Suprapubic skin (tissue), 4 donors: ENCODE measurements at regions not wholly inside any gene's neighbourhood (a gene's known extent, or its start where the extent isn't known, plus 50 kb on each side); places are given as distances from the start of the nearest gene placed in this dataset.

Experiments
- DNase-seq, 2 donors: peaks; one replicate each; pipeline ENCODE4 v3.0.0-alpha.2; 2019; ENCODE audit warnings: low spot score in 2 of 2
- H3K27ac ChIP-seq: fragments of 200-600 bp; sonication (generic); one replicate; pipeline ENCODE4 v1.5.1; 2019
- H3K27me3 ChIP-seq: fragments of 200-600 bp; sonication (generic); one replicate; pipeline ENCODE4 v1.5.1; 2019
- H3K36me3 ChIP-seq: fragments of 200-600 bp; sonication (generic); one replicate; pipeline ENCODE4 v1.5.1; 2019
- H3K4me1 ChIP-seq: fragments of 200-600 bp; sonication (generic); one replicate; pipeline ENCODE4 v1.5.1; 2019
- H3K4me3 ChIP-seq: fragments of 200-600 bp; sonication (generic); one replicate; pipeline ENCODE4 v1.5.1; 2019; ENCODE audit warnings: mild to moderate bottlenecking
- H3K9me3 ChIP-seq: fragments of 200-600 bp; sonication (generic); one replicate; pipeline ENCODE4 v1.5.1; 2019
- CTCF ChIP-seq, 2 donors: fragments of 200-600 bp in 1 of 2; fragments of 450-650 bp in 1 of 2; sonication (generic) in 1 of 2; IDR thresholded peaks; one replicate each; pipeline ENCODE4 v1.5.1; 2016 to 2019; ENCODE audit warnings: antibody characterized with exemption in 2 of 2, mild to moderate bottlenecking in 1 of 2, moderate library complexity in 1 of 2
- EP300 ChIP-seq: sonication (generic); formaldehyde crosslinking; IDR thresholded peaks from one replicate; pipeline ENCODE4 v1.6.1; 2017; ENCODE audit warnings: antibody characterized with exemption
- POLR2A ChIP-seq, 2 donors: fragments of 450-650 bp; IDR thresholded peaks; one replicate each; pipeline ENCODE4 v1.6.1; 2017; ENCODE audit warnings: antibody characterized with exemption in 2 of 2, mild to moderate bottlenecking in 2 of 2, moderate library complexity in 2 of 2
- POLR2AphosphoS5 ChIP-seq, 3 donors: sonication (generic); formaldehyde crosslinking; IDR thresholded peaks; one replicate each; pipeline ENCODE4 v1.6.1; 2017; ENCODE audit warnings: antibody characterized with exemption in 3 of 3
- WGBS: methylation state at CpG from one replicate; pipeline ENCODE4 v1.1.5; 2018; 5-methylcytosine and 5-hydroxymethylcytosine counted together

- no peaks in the 10 kb centered on the region for H3K4me1 ChIP-seq
- no peak overlapping the region for H3K27ac ChIP-seq
- H3K4me3 ChIP-seq, result no peak overlapping the region
- TF ChIP-seq EP300 (no peak), POLR2AphosphoS5 (IDR thresholded peaks at IDR 0.05) (no peak), POLR2A (IDR thresholded peaks at IDR 0.05) (no peak), CTCF (IDR thresholded peaks at IDR 0.05) (no peak)
- WGBS, result 77% methylated on average over 2 of the region's 2 CpGs
- DNase-seq, result no peak
- no peaks in the 10 kb centered on the region for H3K36me3 ChIP-seq
- no peaks in the 10 kb centered on the region for H3K27me3 ChIP-seq
- no peaks in the 10 kb centered on the region for H3K9me3 ChIP-seq
Observed at GRCh38 chr1:106836708-106837107, 219.8 kb upstream of the PRMT6 start.

- Histone ChIP-seq H3K4me1 (no peaks in the 10 kb centered on the region), H3K36me3 (no peaks in the 10 kb centered on the region), H3K9me3 (no peaks in the 10 kb centered on the region), H3K4me3 (no peak overlapping the region), H3K27me3 (no peaks in the 10 kb centered on the region), H3K27ac (no peak overlapping the region)
- DNase-seq, result no peak
- TF ChIP-seq CTCF (IDR thresholded peaks at IDR 0.05) (no peak), POLR2AphosphoS5 (IDR thresholded peaks at IDR 0.05) (no peak), EP300 (no peak), POLR2A (IDR thresholded peaks at IDR 0.05) (no peak)
- WGBS, result 43% methylated on average over 4 of the region's 4 CpGs
Observed at GRCh38 chr1:106843518-106843917, 213.0 kb upstream of the PRMT6 start.

- Histone ChIP-seq H3K36me3 (no peaks in the 10 kb centered on the region), H3K27ac (no peak overlapping the region), H3K9me3 (no peaks in the 10 kb centered on the region), H3K4me1 (no peaks in the 10 kb centered on the region), H3K4me3 (no peak overlapping the region), H3K27me3 (no peaks in the 10 kb centered on the region)
- TF ChIP-seq POLR2A (IDR thresholded peaks at IDR 0.05), result no peak
- TF ChIP-seq EP300, result no peak
- no peak for TF ChIP-seq POLR2AphosphoS5 (IDR thresholded peaks at IDR 0.05)
- TF ChIP-seq CTCF (IDR thresholded peaks at IDR 0.05), result no peak
- 85% methylated on average over 1 of the region's 1 CpG for WGBS
- DNase-seq, result no peak
Observed at GRCh38 chr1:106846656-106847055, 209.8 kb upstream of the PRMT6 start.

- TF ChIP-seq POLR2A (IDR thresholded peaks at IDR 0.05) (no peak), POLR2AphosphoS5 (IDR thresholded peaks at IDR 0.05) (no peak)
- no peak for DNase-seq
- no peaks in the 10 kb centered on the region for H3K9me3 ChIP-seq
- no peaks in the 10 kb centered on the region for H3K27me3 ChIP-seq
- no peak overlapping the region for H3K27ac ChIP-seq
- no peaks in the 10 kb centered on the region for H3K4me1 ChIP-seq
- H3K4me3 ChIP-seq, result no peak overlapping the region
- no peaks in the 10 kb centered on the region for H3K36me3 ChIP-seq
Observed at GRCh38 chr1:106861110-106861509, 195.4 kb upstream of the PRMT6 start.

- H3K9me3 ChIP-seq, result peaks cover 4% of the 10 kb centered on the region
- no peak overlapping the region for H3K4me3 ChIP-seq
- DNase-seq, result no peak
- no peaks in the 10 kb centered on the region for H3K4me1 ChIP-seq
- no peaks in the 10 kb centered on the region for H3K27me3 ChIP-seq
- H3K36me3 ChIP-seq, result no peaks in the 10 kb centered on the region
- TF ChIP-seq CTCF (IDR thresholded peaks at IDR 0.05) (no peak), POLR2A (IDR thresholded peaks at IDR 0.05) (no peak), EP300 (no peak), POLR2AphosphoS5 (IDR thresholded peaks at IDR 0.05) (no peak)
- H3K27ac ChIP-seq, result no peak overlapping the region
- 36% methylated on average over 1 of the region's 1 CpG for WGBS
Observed at GRCh38 chr1:106868828-106869227, 187.6 kb upstream of the PRMT6 start.

GRCh38 chr1:106875622-106876021 lies 180.9 kb upstream of the PRMT6 start:
- WGBS, result 33% methylated on average over 1 of the region's 1 CpG
- TF ChIP-seq EP300 (no peak), POLR2AphosphoS5 (IDR thresholded peaks at IDR 0.05) (no peak), POLR2A (IDR thresholded peaks at IDR 0.05) (no peak), CTCF (IDR thresholded peaks at IDR 0.05) (no peak)
- H3K27ac ChIP-seq, result no peak overlapping the region
- H3K36me3 ChIP-seq, result no peaks in the 10 kb centered on the region
- H3K4me1 ChIP-seq, result no peaks in the 10 kb centered on the region
- H3K4me3 ChIP-seq, result no peak overlapping the region
- H3K9me3 ChIP-seq, result no peaks in the 10 kb centered on the region
- no peak for DNase-seq
- H3K27me3 ChIP-seq, result no peaks in the 10 kb centered on the region
